ENCODE measurements at regions not wholly inside any gene's neighbourhood (a gene's known extent, or its start where the extent isn't known, plus 50 kb on each side); places are given as distances from the start of the nearest gene placed in this dataset.

DNA sequence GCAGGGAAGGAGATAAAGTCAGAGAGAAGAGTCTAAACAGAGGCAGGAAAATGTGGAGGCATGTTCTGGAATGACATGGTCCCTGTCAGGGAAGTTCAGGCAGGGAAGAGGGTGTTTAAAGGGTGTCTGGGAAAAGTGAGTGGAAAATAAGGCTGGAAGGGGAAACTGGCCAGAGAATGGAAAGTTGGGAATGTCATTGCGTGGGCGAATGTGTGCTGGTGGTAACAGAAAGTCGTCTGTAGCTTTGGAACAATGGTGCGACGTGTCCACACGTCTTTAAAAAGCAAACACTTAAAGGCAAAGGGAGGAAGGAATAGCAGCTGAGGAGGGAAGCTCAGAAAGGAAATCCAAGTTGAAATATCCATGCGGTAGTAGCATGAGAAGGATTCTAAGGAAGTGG, 469.5 kb upstream of the SALL3 start:
- Mint-ChIP-seq H3K27me3 (no peaks in the 10 kb centered on the region), H3K4me3 (no peak overlapping the region), H3K27ac (no peak overlapping the region), H3K4me1 (no peaks in the 10 kb centered on the region), H3K9me3 (ENCODE audit: low read depth) (peaks cover 4% of the 10 kb centered on the region), H3K36me3 (ENCODE audit: low read depth) (no peaks in the 10 kb centered on the region)
- intact Hi-C loops (cut with DNase I, micrococcal nuclease) = no loop called here
- CTCF ChIA-PET = no interaction called here
- POLR2A ChIA-PET = no interaction called here
- DNase-seq = no peak
- ATAC-seq = no peak

DNA sequence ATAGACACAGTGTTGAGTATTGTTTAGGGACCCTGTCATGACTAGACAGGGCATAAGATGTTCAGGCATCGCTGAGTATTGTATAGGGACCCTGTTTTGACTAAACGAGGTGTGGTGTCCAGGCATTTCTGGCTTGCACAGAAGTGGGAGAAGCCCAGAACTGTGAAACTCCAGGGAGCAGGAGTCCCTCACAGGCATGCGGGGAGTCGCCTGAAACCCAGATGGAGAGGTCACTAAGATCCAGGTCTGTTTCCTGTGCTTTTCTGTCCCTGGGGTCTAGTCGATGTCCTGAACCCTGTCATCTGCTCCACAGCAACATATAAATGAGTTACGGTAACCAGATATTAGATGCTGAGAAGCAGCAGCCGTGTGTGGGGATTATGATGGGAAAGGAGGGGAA, 469.0 kb upstream of the SALL3 start:
- H3K27me3 Mint-ChIP-seq = no peaks in the 10 kb centered on the region
- H3K9me3 Mint-ChIP-seq (ENCODE audit: low read depth) = peaks cover 4% of the 10 kb centered on the region
- H3K4me1 Mint-ChIP-seq = no peaks in the 10 kb centered on the region
- H3K36me3 Mint-ChIP-seq (ENCODE audit: low read depth) = no peaks in the 10 kb centered on the region
- intact Hi-C loops (cut with DNase I, micrococcal nuclease) = no loop called here
- no peak overlapping the region for H3K27ac Mint-ChIP-seq
- POLR2A ChIA-PET = no interaction called here
- DNase-seq (no peak), ATAC-seq (no peak)
- CTCF ChIA-PET = no interaction called here
- H3K4me3 Mint-ChIP-seq = no peak overlapping the region

- Mint-ChIP-seq H3K9me3 (ENCODE audit: low read depth) (peaks cover 4% of the 10 kb centered on the region), H3K36me3 (ENCODE audit: low read depth) (no peaks in the 10 kb centered on the region), H3K4me1 (no peaks in the 10 kb centered on the region), H3K27ac (no peak overlapping the region), H3K27me3 (no peaks in the 10 kb centered on the region), H3K4me3 (no peak overlapping the region)
- no peak for ATAC-seq
- intact Hi-C loops (cut with DNase I, micrococcal nuclease) = no loop called here
- POLR2A ChIA-PET = no interaction called here
- DNase-seq = no peak
- CTCF ChIA-PET = no interaction called here
These were observed 467.7 kb upstream of the SALL3 start for GRCh38 chr18:78511666-78512601.

- intact Hi-C loops (cut with DNase I, micrococcal nuclease) = no loop called here
- ATAC-seq (no peak), DNase-seq (no peak)
- H3K4me1 Mint-ChIP-seq = no peaks in the 10 kb centered on the region
- no peak overlapping the region for H3K4me3 Mint-ChIP-seq
- H3K27ac Mint-ChIP-seq = no peak overlapping the region
- ChIA-PET CTCF (no interaction called here), POLR2A (no interaction called here)
- no peaks in the 10 kb centered on the region for H3K36me3 Mint-ChIP-seq (ENCODE audit: low read depth)
- H3K27me3 Mint-ChIP-seq = no peaks in the 10 kb centered on the region
- no peaks in the 10 kb centered on the region for H3K9me3 Mint-ChIP-seq (ENCODE audit: low read depth)
These were observed 464.5 kb upstream of the SALL3 start for GRCh38 chr18:78514910-78515670.

- DNase-seq = no peak
- ChIA-PET POLR2A (no interaction called here), CTCF (no interaction called here)
- ATAC-seq = no peak
- intact Hi-C loops (cut with DNase I, micrococcal nuclease) = no loop called here
- Mint-ChIP-seq H3K4me3 (no peak overlapping the region), H3K9me3 (ENCODE audit: low read depth) (no peaks in the 10 kb centered on the region), H3K4me1 (no peaks in the 10 kb centered on the region), H3K27ac (no peak overlapping the region), H3K36me3 (ENCODE audit: low read depth) (no peaks in the 10 kb centered on the region), H3K27me3 (no peaks in the 10 kb centered on the region)
These were observed 462.3 kb upstream of the SALL3 start for GRCh38 chr18:78517328-78517727.

DNA sequence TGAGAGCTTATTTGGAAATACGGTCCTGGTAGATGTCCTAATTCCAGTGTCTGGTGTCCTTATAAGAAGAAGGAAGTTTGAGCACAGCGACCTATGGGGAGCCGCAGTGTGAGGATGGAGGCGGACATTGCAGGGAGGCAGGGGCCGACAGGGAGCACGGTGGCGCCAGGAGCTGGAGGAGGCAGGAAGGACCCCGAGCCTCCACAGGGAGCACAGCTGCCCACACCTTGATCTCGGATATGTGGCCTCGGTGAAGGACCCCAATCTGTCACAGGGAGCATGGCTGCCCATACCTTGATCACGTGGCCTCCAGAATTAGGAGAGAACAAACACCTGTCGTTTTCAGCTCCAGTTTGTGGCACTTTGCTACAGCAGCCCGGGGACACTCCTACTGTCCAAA, 461.6 kb upstream of the SALL3 start:
- H3K4me3 Mint-ChIP-seq = no peak overlapping the region
- ATAC-seq (no peak), DNase-seq (no peak)
- ChIA-PET CTCF (no interaction called here), POLR2A (no interaction called here)
- no peaks in the 10 kb centered on the region for H3K4me1 Mint-ChIP-seq
- H3K27me3 Mint-ChIP-seq = no peaks in the 10 kb centered on the region
- H3K27ac Mint-ChIP-seq = no peak overlapping the region
- no peaks in the 10 kb centered on the region for H3K36me3 Mint-ChIP-seq (ENCODE audit: low read depth)
- H3K9me3 Mint-ChIP-seq (ENCODE audit: low read depth) = no peaks in the 10 kb centered on the region
- intact Hi-C loops (cut with DNase I, micrococcal nuclease) = no loop called here

- Mint-ChIP-seq H3K27me3 (no peaks in the 10 kb centered on the region), H3K4me3 (no peak overlapping the region), H3K4me1 (no peaks in the 10 kb centered on the region), H3K9me3 (ENCODE audit: low read depth) (no peaks in the 10 kb centered on the region), H3K36me3 (ENCODE audit: low read depth) (no peaks in the 10 kb centered on the region), H3K27ac (no peak overlapping the region)
- ChIA-PET CTCF (no interaction called here), POLR2A (no interaction called here)
- ATAC-seq = no peak
- DNase-seq = no peak
- intact Hi-C loops (cut with DNase I, micrococcal nuclease) = no loop called here
These were observed 460.8 kb upstream of the SALL3 start for GRCh38 chr18:78518805-78519204.

DNA sequence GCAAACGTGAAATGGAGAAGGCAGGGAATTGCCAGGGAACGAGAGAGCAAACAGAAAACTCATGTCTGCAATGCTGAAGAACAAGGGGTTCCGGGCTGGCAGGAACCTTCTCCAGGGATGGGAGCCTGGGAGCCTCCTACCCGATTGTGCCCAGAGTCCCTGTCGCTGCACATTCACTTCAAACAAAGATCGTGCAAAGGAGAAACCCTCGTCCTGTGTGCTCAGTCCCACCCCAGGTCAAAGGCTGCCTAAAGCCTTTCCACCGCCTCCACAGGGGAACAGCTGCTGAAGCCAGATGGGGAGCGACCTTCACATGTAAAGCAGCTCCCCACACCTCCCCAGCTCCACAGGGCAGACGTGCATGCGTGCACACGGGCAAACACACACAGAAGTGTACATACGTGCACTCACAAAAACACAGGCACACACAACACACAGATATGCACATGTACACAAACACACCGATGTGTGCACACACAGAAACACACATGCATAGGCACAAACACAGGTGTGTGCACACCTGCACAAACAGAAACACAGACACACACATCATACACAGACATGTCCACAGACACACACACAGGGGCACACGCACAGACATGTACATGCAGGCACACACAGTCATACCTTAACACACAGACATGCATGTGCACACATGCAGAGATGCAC, 460.1 kb upstream of the SALL3 start:
- Mint-ChIP-seq H3K27me3 (no peaks in the 10 kb centered on the region), H3K4me3 (no peak overlapping the region), H3K36me3 (ENCODE audit: low read depth) (no peaks in the 10 kb centered on the region), H3K9me3 (ENCODE audit: low read depth) (no peaks in the 10 kb centered on the region), H3K4me1 (no peaks in the 10 kb centered on the region), H3K27ac (no peak overlapping the region)
- ChIA-PET CTCF (no interaction called here), POLR2A (no interaction called here)
- DNase-seq (no peak), ATAC-seq (no peak)
- intact Hi-C loops (cut with DNase I, micrococcal nuclease) = no loop called here

GRCh38 chr18:78521136-78521535, 458.5 kb upstream of the SALL3 start:
- CTCF ChIA-PET = interaction anchor here (0.7 kb wide), 1 partner anchor 650 kb away, joined by 3 read pairs; no protein-coding TSS in a partner anchor
- Mint-ChIP-seq H3K4me3 (no peak overlapping the region), H3K4me1 (no peaks in the 10 kb centered on the region), H3K36me3 (ENCODE audit: low read depth) (no peaks in the 10 kb centered on the region), H3K9me3 (ENCODE audit: low read depth) (no peaks in the 10 kb centered on the region), H3K27me3 (no peaks in the 10 kb centered on the region), H3K27ac (no peak overlapping the region)
- DNase-seq (no peak), ATAC-seq (no peak)
- POLR2A ChIA-PET = no interaction called here
- intact Hi-C loops (cut with DNase I, micrococcal nuclease) = no loop called here

DNA sequence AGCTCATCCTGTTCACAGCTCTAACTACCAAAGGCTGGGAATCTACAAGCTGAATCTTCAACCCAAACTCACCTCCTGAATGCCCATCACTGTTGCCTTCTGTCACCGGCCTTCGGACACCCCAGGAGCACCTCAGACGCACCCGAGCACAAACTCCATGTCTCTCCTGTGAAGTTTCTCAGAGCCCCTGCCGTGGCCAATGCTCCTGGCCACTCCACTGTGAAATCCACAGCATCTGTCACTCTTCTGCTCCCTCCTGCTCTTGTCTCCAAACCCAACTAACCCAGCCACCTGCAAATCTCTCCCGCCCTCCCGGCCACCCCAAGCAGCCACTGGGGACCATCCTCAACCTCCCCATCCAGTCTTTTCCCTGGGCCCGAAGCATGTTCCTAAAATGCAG, 457.9 kb upstream of the SALL3 start:
- ChIA-PET CTCF (interaction anchor here (0.7 kb wide), 1 partner anchor 651 kb away, joined by 3 read pairs; no protein-coding TSS in a partner anchor), POLR2A (no interaction called here)
- Mint-ChIP-seq H3K4me3 (no peak overlapping the region), H3K27ac (no peak overlapping the region), H3K27me3 (no peaks in the 10 kb centered on the region), H3K9me3 (ENCODE audit: low read depth) (no peaks in the 10 kb centered on the region), H3K36me3 (ENCODE audit: low read depth) (no peaks in the 10 kb centered on the region), H3K4me1 (no peaks in the 10 kb centered on the region)
- intact Hi-C loops (cut with DNase I, micrococcal nuclease) = no loop called here
- DNase-seq (no peak), ATAC-seq (no peak)

GRCh38 chr18:78522507-78522906, 457.1 kb upstream of the SALL3 start:
- DNase-seq (no peak), ATAC-seq (no peak)
- no peaks in the 10 kb centered on the region for H3K4me1 Mint-ChIP-seq
- H3K4me3 Mint-ChIP-seq = no peak overlapping the region
- H3K36me3 Mint-ChIP-seq (ENCODE audit: low read depth) = no peaks in the 10 kb centered on the region
- CTCF ChIA-PET = no interaction called here
- no peaks in the 10 kb centered on the region for H3K27me3 Mint-ChIP-seq
- POLR2A ChIA-PET = no interaction called here
- intact Hi-C loops (cut with DNase I, micrococcal nuclease) = no loop called here
- no peak overlapping the region for H3K27ac Mint-ChIP-seq
- no peaks in the 10 kb centered on the region for H3K9me3 Mint-ChIP-seq (ENCODE audit: low read depth)

GRCh38 chr18:78523850-78524249, 455.8 kb upstream of the SALL3 start:
- ATAC-seq (no peak), DNase-seq (no peak)
- H3K27me3 Mint-ChIP-seq = no peaks in the 10 kb centered on the region
- H3K4me1 Mint-ChIP-seq = no peaks in the 10 kb centered on the region
- no peak overlapping the region for H3K4me3 Mint-ChIP-seq
- H3K36me3 Mint-ChIP-seq (ENCODE audit: low read depth) = no peaks in the 10 kb centered on the region
- H3K9me3 Mint-ChIP-seq (ENCODE audit: low read depth) = no peaks in the 10 kb centered on the region
- ChIA-PET CTCF (no interaction called here), POLR2A (no interaction called here)
- H3K27ac Mint-ChIP-seq = no peak overlapping the region
- intact Hi-C loops (cut with DNase I, micrococcal nuclease) = no loop called here
